ENCODE measurements at regions not wholly inside any gene's neighbourhood (a gene's known extent, or its start where the extent isn't known, plus 50 kb on each side); places are given as distances from the start of the nearest gene placed in this dataset.

DNA sequence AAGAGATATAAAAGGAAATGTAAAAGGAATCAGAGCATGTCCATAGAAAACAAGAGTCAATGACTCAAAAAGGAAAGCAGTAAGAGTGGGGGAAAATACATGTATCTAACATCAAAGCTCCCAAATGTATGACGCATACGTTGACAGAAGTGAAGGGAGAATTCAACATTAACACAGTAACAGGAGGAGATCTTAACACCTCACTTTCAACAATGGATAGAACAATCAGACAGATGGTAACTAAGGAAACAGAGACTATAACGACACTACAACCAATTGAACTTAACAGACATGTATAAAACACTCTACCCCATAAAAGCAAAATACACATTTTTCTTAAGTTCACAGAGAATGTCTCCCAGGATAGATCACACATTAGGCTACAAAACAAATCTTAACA is 774.8 kb upstream of the ARGLU1 start:
- TF ChIP-seq BMI1 (IDR thresholded peaks at IDR 0.05; ENCODE audit: low read length) (no peak), POLR2G (IDR thresholded peaks at IDR 0.05; ENCODE audit: low read depth, low read length) (no peak), TAF1 (IDR thresholded peaks at IDR 0.05; ENCODE audit: control insufficient read depth, extremely low read depth, insufficient read depth, low read length, severe bottlenecking) (no peak), POLR2A (conservative IDR thresholded peaks at IDR 0.05) (no peak), NBN (IDR thresholded peaks at IDR 0.05; ENCODE audit: low read depth) (no peak), BRCA1 (IDR thresholded peaks at IDR 0.05) (no peak), BRCA1 (CRISPR knock-in tag; IDR thresholded peaks at IDR 0.05) (no peak), ZFP36 (IDR thresholded peaks at IDR 0.05; ENCODE audit: low read depth, low read length, partially characterized antibody) (no peak), SP1 (CRISPR knock-in tag; IDR thresholded peaks at IDR 0.05) (no peak), TRIM24 (IDR thresholded peaks at IDR 0.05) (no peak), MYC (IDR thresholded peaks at IDR 0.05; ENCODE audit: low read depth, low read length) (no peak), MYC (CRISPR knock-in tag; IDR thresholded peaks at IDR 0.05; ENCODE audit: borderline replicate concordance, low read depth) (no peak)
- TF ChIP-seq, protein P1, sequence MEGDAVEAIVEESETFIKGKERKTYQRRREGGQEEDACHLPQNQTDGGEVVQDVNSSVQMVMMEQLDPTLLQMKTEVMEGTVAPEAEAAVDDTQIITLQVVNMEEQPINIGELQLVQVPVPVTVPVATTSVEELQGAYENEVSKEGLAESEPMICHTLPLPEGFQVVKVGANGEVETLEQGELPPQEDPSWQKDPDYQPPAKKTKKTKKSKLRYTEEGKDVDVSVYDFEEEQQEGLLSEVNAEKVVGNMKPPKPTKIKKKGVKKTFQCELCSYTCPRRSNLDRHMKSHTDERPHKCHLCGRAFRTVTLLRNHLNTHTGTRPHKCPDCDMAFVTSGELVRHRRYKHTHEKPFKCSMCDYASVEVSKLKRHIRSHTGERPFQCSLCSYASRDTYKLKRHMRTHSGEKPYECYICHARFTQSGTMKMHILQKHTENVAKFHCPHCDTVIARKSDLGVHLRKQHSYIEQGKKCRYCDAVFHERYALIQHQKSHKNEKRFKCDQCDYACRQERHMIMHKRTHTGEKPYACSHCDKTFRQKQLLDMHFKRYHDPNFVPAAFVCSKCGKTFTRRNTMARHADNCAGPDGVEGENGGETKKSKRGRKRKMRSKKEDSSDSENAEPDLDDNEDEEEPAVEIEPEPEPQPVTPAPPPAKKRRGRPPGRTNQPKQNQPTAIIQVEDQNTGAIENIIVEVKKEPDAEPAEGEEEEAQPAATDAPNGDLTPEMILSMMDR (IDR thresholded peaks at IDR 0.05 in 2 of 3, conservative IDR thresholded peaks at IDR 0.05 in 1 of 3; ENCODE audit: insufficient read depth in 2 of 3, low read depth in 1 of 3, low read length in 3 of 3) = no peak

Data from K562 (cell line).